ENCODE measurements at regions not wholly inside any gene's neighbourhood (a gene's known extent, or its start where the extent isn't known, plus 50 kb on each side); places are given as distances from the start of the nearest gene placed in this dataset.

GRCh38 chr18:11512096-11513025 is 97.0 kb upstream of the SLC35G4 start:
- TF ChIP-seq CTCF (IDR thresholded peaks at IDR 0.05; ENCODE audit: extremely low read depth, insufficient read depth, missing control alignments), result peak; percentile 42
- DNase-seq (ENCODE audit: low spot score), result no peak
- in situ Hi-C loops (cut with MboI; ENCODE audit: low pct_unique_long_range_greater_than_20kb, low sequenced_read_pairs, unreplicated experiment), result loop anchor here (25.0 kb wide), 1 partner anchor 200 kb away; no protein-coding TSS in a partner anchor

DNA sequence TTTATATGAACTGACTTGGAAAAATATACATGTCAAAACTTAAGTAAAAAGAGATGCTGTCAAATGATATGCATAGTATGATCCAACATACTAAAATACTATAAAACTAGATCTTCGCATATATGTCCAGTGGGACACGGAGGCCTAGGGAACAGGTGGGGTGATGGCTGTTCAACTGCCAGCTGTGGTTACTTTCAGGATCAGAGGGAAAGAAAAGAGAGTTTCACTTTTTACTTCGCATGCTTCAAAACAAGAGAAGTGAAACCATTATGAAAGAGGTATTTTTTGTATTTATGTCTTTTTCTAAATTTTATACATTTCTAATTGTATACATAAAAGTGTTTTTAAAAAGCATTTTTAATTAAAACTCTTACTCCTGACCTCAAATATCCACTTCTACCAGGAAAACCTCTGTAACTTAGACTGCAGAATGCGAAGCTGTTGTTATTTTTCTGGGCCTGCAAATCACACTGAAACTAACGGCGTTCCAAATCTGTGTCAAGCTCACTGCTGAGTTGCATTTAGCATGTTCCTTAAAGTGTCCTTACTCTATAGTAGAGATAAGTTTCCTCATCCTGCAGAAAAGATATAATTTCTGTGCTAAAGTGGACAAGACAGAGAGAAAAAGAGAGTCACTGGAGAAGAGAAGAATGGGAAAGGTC is 97.8 kb upstream of the SLC35G4 start:
- DNase-seq (ENCODE audit: low spot score), result peak; percentile 39
- TF ChIP-seq CTCF (IDR thresholded peaks at IDR 0.05; ENCODE audit: extremely low read depth, insufficient read depth, missing control alignments), result no peak
- in situ Hi-C loops (cut with MboI; ENCODE audit: low pct_unique_long_range_greater_than_20kb, low sequenced_read_pairs, unreplicated experiment), result loop anchor here (25.0 kb wide), 1 partner anchor 199 kb away; no protein-coding TSS in a partner anchor

- in situ Hi-C loops (cut with MboI; ENCODE audit: low pct_unique_long_range_greater_than_20kb, low sequenced_read_pairs, unreplicated experiment), result loop anchor here (25.0 kb wide), 1 partner anchor 195 kb away; no protein-coding TSS in a partner anchor
- DNase-seq (ENCODE audit: low spot score), result no peak
- no peak for TF ChIP-seq CTCF (IDR thresholded peaks at IDR 0.05; ENCODE audit: extremely low read depth, insufficient read depth, missing control alignments)
Observed at GRCh38 chr18:11506856-11507255, 102.5 kb upstream of the SLC35G4 start.

GRCh38 chr18:11505993-11506392 is 103.4 kb upstream of the SLC35G4 start:
- in situ Hi-C loops (cut with MboI; ENCODE audit: low pct_unique_long_range_greater_than_20kb, low sequenced_read_pairs, unreplicated experiment), result loop anchor here (25.0 kb wide), 1 partner anchor 194 kb away; no protein-coding TSS in a partner anchor
- TF ChIP-seq CTCF (IDR thresholded peaks at IDR 0.05; ENCODE audit: extremely low read depth, insufficient read depth, missing control alignments), result no peak
- no peak for DNase-seq (ENCODE audit: low spot score)

DNA sequence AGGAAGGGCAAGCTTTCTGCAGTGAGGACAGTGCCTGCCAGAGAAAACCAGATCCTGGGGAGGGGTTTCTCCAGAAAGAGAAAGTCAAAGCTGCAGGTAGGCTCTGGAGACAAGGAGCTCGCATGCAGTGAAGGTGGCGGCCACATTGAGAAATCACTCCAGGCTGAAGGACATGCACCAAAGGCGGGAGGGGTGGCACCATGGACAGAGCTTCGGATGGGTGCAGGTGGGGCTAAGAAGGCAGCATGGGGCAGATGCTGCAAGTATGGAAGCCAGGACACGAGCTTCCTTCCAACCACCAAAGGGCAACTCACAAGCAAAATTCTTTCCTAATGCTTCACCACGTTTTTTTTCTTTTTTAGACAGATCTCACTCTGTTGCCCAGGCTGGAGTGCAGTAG is 104.4 kb upstream of the SLC35G4 start:
- DNase-seq (ENCODE audit: low spot score), result no peak
- no peak for TF ChIP-seq CTCF (IDR thresholded peaks at IDR 0.05; ENCODE audit: extremely low read depth, insufficient read depth, missing control alignments)
- in situ Hi-C loops (cut with MboI; ENCODE audit: low pct_unique_long_range_greater_than_20kb, low sequenced_read_pairs, unreplicated experiment), result loop anchor here (25.0 kb wide), 1 partner anchor 193 kb away; no protein-coding TSS in a partner anchor

GRCh38 chr18:11502368-11502767 is 107.0 kb upstream of the SLC35G4 start:
- no peak for DNase-seq (ENCODE audit: low spot score)
- in situ Hi-C loops (cut with MboI; ENCODE audit: low pct_unique_long_range_greater_than_20kb, low sequenced_read_pairs, unreplicated experiment), result loop anchor here (25.0 kb wide), 1 partner anchor 190 kb away; no protein-coding TSS in a partner anchor
- no peak for TF ChIP-seq CTCF (IDR thresholded peaks at IDR 0.05; ENCODE audit: extremely low read depth, insufficient read depth, missing control alignments)

Data from GM13977 (cell line).